ENCODE measurements at regions not wholly inside any gene's neighbourhood (a gene's known extent, or its start where the extent isn't known, plus 50 kb on each side); places are given as distances from the start of the nearest gene placed in this dataset.

DNA sequence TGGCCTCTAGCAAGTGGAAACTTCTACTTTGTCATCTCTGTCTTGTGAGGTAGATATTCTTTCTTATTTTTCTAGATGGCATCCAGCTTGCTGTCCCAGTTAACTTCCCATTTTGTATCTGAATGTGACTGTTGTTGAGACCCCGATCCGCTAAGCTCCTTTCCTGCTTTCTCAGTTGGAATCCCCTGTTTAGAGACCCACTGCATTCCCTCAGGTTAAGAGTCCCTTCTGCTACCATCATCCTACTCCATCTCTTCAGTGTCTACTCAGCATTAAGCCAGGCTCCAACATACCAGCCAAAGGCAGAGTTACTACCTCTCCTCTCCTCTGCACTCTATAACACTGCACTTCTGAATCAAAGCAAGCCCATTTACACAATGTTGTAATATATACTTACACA is 1300.4 kb upstream of the CHAC2 start:
- Histone ChIP-seq H3K4me3 (ENCODE audit: low read depth, low read length, poor library complexity, severe bottlenecking) (no peak overlapping the region), H3K36me3 (ENCODE audit: insufficient read depth, low read length, poor library complexity, severe bottlenecking) (no peaks in the 10 kb centered on the region), H3K9me3 (ENCODE audit: low read depth, low read length, poor library complexity, severe bottlenecking) (no peaks in the 10 kb centered on the region), H3K4me1 (ENCODE audit: insufficient read depth, low read length, poor library complexity, severe bottlenecking) (no peaks in the 10 kb centered on the region), H3K27me3 (replicated peaks; ENCODE audit: insufficient read depth, low read depth, low read length, poor library complexity) (peaks cover 7% of the 10 kb centered on the region), H3K27ac (ENCODE audit: low read depth, low read length, poor library complexity, severe bottlenecking) (no peak overlapping the region)
- DNase-seq (ENCODE audit: low spot score) = no peak
- TF ChIP-seq EZH2 (IDR thresholded peaks at IDR 0.05; ENCODE audit: borderline replicate concordance, low read depth, low read length, poor library complexity, severe bottlenecking) (no peak), CTCF (conservative IDR thresholded peaks at IDR 0.05; ENCODE audit: low read depth, low read length) (no peak)
- POLR2A ChIA-PET (ENCODE audit: low non-redundant PET) = no interaction called here
- intact Hi-C loops (cut with micrococcal nuclease; ENCODE audit: unreplicated experiment) = no loop called here
- CTCF ChIA-PET = no interaction called here
- no TSS peak for BruUV-seq (replicated peaks)

DNA sequence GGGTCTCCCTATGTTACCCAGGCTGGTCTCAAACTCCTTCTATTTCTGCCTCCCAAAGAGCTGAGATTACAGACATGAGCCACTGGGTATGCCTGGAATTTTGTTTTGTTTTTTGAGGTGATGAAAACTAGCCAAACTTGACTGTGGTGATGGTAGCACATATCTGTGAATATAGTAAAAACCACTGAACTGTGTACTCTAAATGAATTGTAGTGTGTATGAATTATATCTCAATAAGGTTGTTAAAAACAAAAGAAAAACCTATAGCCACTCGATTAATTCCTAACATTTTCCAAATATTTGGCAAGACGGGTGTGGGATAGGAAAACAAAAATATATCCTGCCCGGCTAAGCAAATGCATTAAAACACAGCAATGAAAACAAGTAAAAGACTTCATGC is 1302.3 kb upstream of the CHAC2 start:
- Histone ChIP-seq H3K36me3 (ENCODE audit: insufficient read depth, low read length, poor library complexity, severe bottlenecking) (no peaks in the 10 kb centered on the region), H3K4me3 (ENCODE audit: low read depth, low read length, poor library complexity, severe bottlenecking) (no peak overlapping the region), H3K4me1 (ENCODE audit: insufficient read depth, low read length, poor library complexity, severe bottlenecking) (no peaks in the 10 kb centered on the region), H3K9me3 (ENCODE audit: low read depth, low read length, poor library complexity, severe bottlenecking) (no peaks in the 10 kb centered on the region), H3K27ac (ENCODE audit: low read depth, low read length, poor library complexity, severe bottlenecking) (no peak overlapping the region), H3K27me3 (replicated peaks; ENCODE audit: insufficient read depth, low read depth, low read length, poor library complexity) (peaks cover 7% of the 10 kb centered on the region)
- no peak for DNase-seq (ENCODE audit: low spot score)
- POLR2A ChIA-PET (ENCODE audit: low non-redundant PET) = no interaction called here
- TF ChIP-seq EZH2 (IDR thresholded peaks at IDR 0.05; ENCODE audit: borderline replicate concordance, low read depth, low read length, poor library complexity, severe bottlenecking) (no peak), CTCF (conservative IDR thresholded peaks at IDR 0.05; ENCODE audit: low read depth, low read length) (no peak)
- intact Hi-C loops (cut with micrococcal nuclease; ENCODE audit: unreplicated experiment) = no loop called here
- no TSS peak for BruUV-seq (replicated peaks)
- CTCF ChIA-PET = no interaction called here

GRCh38 chr2:52463457-52463856 is 1304.1 kb upstream of the CHAC2 start:
- ChIA-PET POLR2A (ENCODE audit: low non-redundant PET) (no interaction called here), CTCF (no interaction called here)
- Histone ChIP-seq H3K27ac (ENCODE audit: low read depth, low read length, poor library complexity, severe bottlenecking) (no peak overlapping the region), H3K9me3 (ENCODE audit: low read depth, low read length, poor library complexity, severe bottlenecking) (no peaks in the 10 kb centered on the region), H3K4me3 (ENCODE audit: low read depth, low read length, poor library complexity, severe bottlenecking) (no peak overlapping the region), H3K27me3 (replicated peaks; ENCODE audit: insufficient read depth, low read depth, low read length, poor library complexity) (peaks cover 15% of the 10 kb centered on the region), H3K4me1 (ENCODE audit: insufficient read depth, low read length, poor library complexity, severe bottlenecking) (no peaks in the 10 kb centered on the region), H3K36me3 (ENCODE audit: insufficient read depth, low read length, poor library complexity, severe bottlenecking) (no peaks in the 10 kb centered on the region)
- DNase-seq (ENCODE audit: low spot score) = no peak
- BruUV-seq (replicated peaks) = no TSS peak
- intact Hi-C loops (cut with micrococcal nuclease; ENCODE audit: unreplicated experiment) = no loop called here
- TF ChIP-seq EZH2 (IDR thresholded peaks at IDR 0.05; ENCODE audit: borderline replicate concordance, low read depth, low read length, poor library complexity, severe bottlenecking) (no peak), CTCF (conservative IDR thresholded peaks at IDR 0.05; ENCODE audit: low read depth, low read length) (no peak)
